Loucy (cell line): ENCODE measurements at regions not wholly inside any gene's neighbourhood (a gene's known extent, or its start where the extent isn't known, plus 50 kb on each side); places are given as distances from the start of the nearest gene placed in this dataset.

Experiments used
- H2AFZ ChIP-seq: fragments of 200-600 bp; sonication (generic); 2 replicates; pipeline ENCODE4 v1.6.0; 2016; ENCODE audit warnings: antibody characterized with exemption, mild to moderate bottlenecking, low read length, moderate library complexity
- H3F3A ChIP-seq: fragments of 200-600 bp; 2 replicates; pipeline ENCODE4 v1.6.0; 2016; ENCODE audit warnings: antibody characterized with exemption, low read depth, mild to moderate bottlenecking
- H3K27me3 ChIP-seq: fragments of 200-600 bp; sonication (generic); 2 replicates; pipeline ENCODE4 v1.6.1; 2014; ENCODE audit warnings: low read length, mild to moderate bottlenecking; ENCODE audit not compliant: insufficient read depth, poor library complexity, severe bottlenecking
- H3K36me3 ChIP-seq: fragments of 200-600 bp; sonication (generic); 2 replicates; pipeline ENCODE4 v1.6.1; 2016; ENCODE audit warnings: low read length; ENCODE audit not compliant: insufficient read depth
- H3K4me1 ChIP-seq: fragments of 200-600 bp; sonication (generic); 2 replicates; pipeline ENCODE4 v1.5.1; 2014; ENCODE audit warnings: low read length, mild to moderate bottlenecking; ENCODE audit not compliant: insufficient read depth, poor library complexity, severe bottlenecking
- H3K4me2 ChIP-seq: fragments of 200-600 bp; sonication (generic); 2 replicates; pipeline ENCODE4 v1.6.0; 2014; ENCODE audit warnings: antibody characterized with exemption, low read length, low read depth, mild to moderate bottlenecking; ENCODE audit not compliant: poor library complexity, severe bottlenecking
- H3K4me3 ChIP-seq: fragments of 200-600 bp; sonication (generic); 2 replicates; pipeline ENCODE4 v1.5.1; 2014; ENCODE audit warnings: low read length, mild to moderate bottlenecking, mixed read lengths; ENCODE audit not compliant: poor library complexity, severe bottlenecking
- H3K79me2 ChIP-seq: fragments of 200-600 bp; sonication (generic); 2 replicates; pipeline ENCODE4 v1.6.1; 2014; ENCODE audit warnings: low read length; ENCODE audit not compliant: insufficient read depth
- H3K9ac ChIP-seq: fragments of 200-600 bp; sonication (generic); 2 replicates; pipeline ENCODE4 v1.6.0; 2014; ENCODE audit warnings: mild to moderate bottlenecking, low read depth, low read length, moderate library complexity; ENCODE audit not compliant: poor library complexity, severe bottlenecking
- H3K9me2 ChIP-seq: fragments of 200-600 bp; sonication (generic); replicated peaks from 2 replicates; pipeline ENCODE4 v1.6.1; 2016; ENCODE audit warnings: low read depth, low read length, mixed read lengths
- H3K9me3 ChIP-seq: fragments of 200-600 bp; sonication (generic); 2 replicates; pipeline ENCODE4 v1.6.1; 2014; ENCODE audit warnings: mild to moderate bottlenecking, antibody characterized with exemption, low read length, low read depth; ENCODE audit not compliant: insufficient read depth
- H4K20me1 ChIP-seq: fragments of 200-600 bp; sonication (generic); 2 replicates; pipeline ENCODE4 v1.6.0; 2014; ENCODE audit warnings: antibody characterized with exemption, low read length, mild to moderate bottlenecking; ENCODE audit not compliant: insufficient read depth, poor library complexity, severe bottlenecking
- EZH2phosphoT487 ChIP-seq: fragments of 200-600 bp; IDR thresholded peaks from 2 replicates; pipeline ENCODE4 v1.6.1; 2018; ENCODE audit warnings: antibody characterized with exemption, mild to moderate bottlenecking, moderate library complexity, borderline replicate concordance
- TF ChIP-seq, protein P1 (sequence below): fragments of 200-600 bp; sonication (generic); conservative IDR thresholded peaks from 2 replicates; pipeline ENCODE4 v1.5.1; 2014; ENCODE audit warnings: mild to moderate bottlenecking, antibody characterized with exemption, low read length

DNA sequence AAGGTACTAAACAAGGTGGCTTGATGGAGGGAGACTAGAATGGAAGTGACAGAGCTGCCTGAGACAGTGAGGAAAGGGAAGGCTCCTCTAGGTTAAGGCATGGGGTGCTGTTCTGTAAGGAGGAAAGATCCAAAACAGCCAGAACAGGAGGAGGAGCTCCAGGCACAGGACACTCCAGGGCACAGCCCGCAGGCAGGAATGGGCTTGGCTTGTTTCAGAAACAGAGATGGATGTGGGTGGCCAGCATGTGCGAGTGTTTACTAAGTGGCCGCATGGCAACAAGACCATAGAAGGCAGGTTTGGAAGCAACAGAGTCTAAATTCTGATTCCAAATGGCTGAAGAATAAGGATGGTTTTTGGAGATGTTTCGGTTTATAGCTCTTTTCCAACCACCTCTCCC is 889.1 kb downstream of the AACS start:
- no peak overlapping the region for H3K9ac ChIP-seq
- no peak overlapping the region for H2AFZ ChIP-seq
- H3F3A ChIP-seq, result no peaks in the 10 kb centered on the region
- H3K36me3 ChIP-seq, result no peaks in the 10 kb centered on the region
- no peaks in the 10 kb centered on the region for H3K9me2 ChIP-seq
- H3K9me3 ChIP-seq, result peaks cover 5% of the 10 kb centered on the region; the same call in 1 of the 2 replicates
- no peak for TF ChIP-seq EZH2phosphoT487
- TF ChIP-seq, protein P1, sequence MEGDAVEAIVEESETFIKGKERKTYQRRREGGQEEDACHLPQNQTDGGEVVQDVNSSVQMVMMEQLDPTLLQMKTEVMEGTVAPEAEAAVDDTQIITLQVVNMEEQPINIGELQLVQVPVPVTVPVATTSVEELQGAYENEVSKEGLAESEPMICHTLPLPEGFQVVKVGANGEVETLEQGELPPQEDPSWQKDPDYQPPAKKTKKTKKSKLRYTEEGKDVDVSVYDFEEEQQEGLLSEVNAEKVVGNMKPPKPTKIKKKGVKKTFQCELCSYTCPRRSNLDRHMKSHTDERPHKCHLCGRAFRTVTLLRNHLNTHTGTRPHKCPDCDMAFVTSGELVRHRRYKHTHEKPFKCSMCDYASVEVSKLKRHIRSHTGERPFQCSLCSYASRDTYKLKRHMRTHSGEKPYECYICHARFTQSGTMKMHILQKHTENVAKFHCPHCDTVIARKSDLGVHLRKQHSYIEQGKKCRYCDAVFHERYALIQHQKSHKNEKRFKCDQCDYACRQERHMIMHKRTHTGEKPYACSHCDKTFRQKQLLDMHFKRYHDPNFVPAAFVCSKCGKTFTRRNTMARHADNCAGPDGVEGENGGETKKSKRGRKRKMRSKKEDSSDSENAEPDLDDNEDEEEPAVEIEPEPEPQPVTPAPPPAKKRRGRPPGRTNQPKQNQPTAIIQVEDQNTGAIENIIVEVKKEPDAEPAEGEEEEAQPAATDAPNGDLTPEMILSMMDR, result no peak
- H3K4me3 ChIP-seq, result no peak overlapping the region
- H3K4me2 ChIP-seq, result no peak overlapping the region
- H3K27me3 ChIP-seq, result no peaks in the 10 kb centered on the region
- no peaks in the 10 kb centered on the region for H3K79me2 ChIP-seq
- no peaks in the 10 kb centered on the region for H4K20me1 ChIP-seq
- H3K4me1 ChIP-seq, result no peaks in the 10 kb centered on the region

DNA sequence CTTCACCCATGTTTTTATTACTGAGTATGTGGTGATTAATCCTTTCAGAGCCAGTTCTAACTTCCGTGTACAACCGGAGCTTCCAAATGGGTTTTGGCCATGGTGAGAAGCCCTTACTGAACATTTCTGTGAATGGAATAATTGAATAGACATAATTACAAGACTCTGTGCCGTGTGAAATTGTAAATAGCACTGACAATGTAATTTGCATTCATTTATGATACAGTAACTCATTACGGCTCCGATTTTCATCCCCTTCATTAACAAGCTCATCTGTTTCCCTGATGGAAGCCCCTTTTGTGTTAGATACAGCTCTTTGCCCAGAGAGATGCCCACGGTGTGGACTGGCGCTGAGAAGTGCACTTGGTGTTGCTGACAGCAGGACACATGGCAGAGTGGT is 891.0 kb downstream of the AACS start:
- H3K9me2 ChIP-seq, result no peaks in the 10 kb centered on the region
- TF ChIP-seq EZH2phosphoT487, result no peak
- TF ChIP-seq, protein P1, result no peak

DNA sequence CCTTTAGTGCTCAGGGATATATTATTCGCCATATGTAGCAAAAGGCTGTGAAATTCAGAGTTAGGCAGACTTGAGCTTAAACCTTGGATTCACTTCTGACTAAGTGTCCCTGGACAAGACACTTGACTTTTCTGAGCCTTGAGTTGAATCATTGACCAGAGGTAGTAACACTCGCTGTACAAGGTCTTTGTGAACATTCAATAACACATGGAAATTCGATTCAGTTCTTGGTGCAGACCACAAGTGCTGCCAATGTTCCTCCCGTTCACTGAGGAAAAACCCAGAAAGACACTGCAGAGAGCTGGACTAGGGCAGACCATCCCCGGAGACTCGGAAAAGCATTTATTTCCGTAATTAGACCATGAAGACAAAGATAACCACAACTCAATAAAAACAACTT is 901.4 kb downstream of the AACS start:
- Histone ChIP-seq H3K9me2 (no peaks in the 10 kb centered on the region), H3K27me3 (no peaks in the 10 kb centered on the region), H4K20me1 (no peaks in the 10 kb centered on the region), H3F3A (no peaks in the 10 kb centered on the region), H3K36me3 (no peaks in the 10 kb centered on the region), H3K4me3 (no peak overlapping the region), H2AFZ (no peak overlapping the region), H3K4me1 (no peaks in the 10 kb centered on the region), H3K4me2 (no peak overlapping the region), H3K9ac (no peak overlapping the region), H3K9me3 (no peaks in the 10 kb centered on the region), H3K79me2 (no peaks in the 10 kb centered on the region)
- TF ChIP-seq EZH2phosphoT487, result no peak
- TF ChIP-seq, protein P1, result no peak

More for the DNA sequence above, 891.0 kb downstream of the AACS start:
- Histone ChIP-seq H3K9ac (no peak overlapping the region), H3F3A (no peaks in the 10 kb centered on the region), H3K27me3 (no peaks in the 10 kb centered on the region), H3K4me2 (no peak overlapping the region), H2AFZ (no peak overlapping the region), H3K4me3 (no peak overlapping the region), H3K4me1 (no peaks in the 10 kb centered on the region), H3K9me3 (peaks cover 5% of the 10 kb centered on the region; the same call in 1 of the 2 replicates), H4K20me1 (no peaks in the 10 kb centered on the region), H3K79me2 (no peaks in the 10 kb centered on the region), H3K36me3 (no peaks in the 10 kb centered on the region)
